GM03348 (cell line): ENCODE measurements at regions not wholly inside any gene's neighbourhood (a gene's known extent, or its start where the extent isn't known, plus 50 kb on each side); places are given as distances from the start of the nearest gene placed in this dataset.

ENCODE experiments used
- DNase-seq: peaks from one replicate; pipeline ENCODE4 v3.0.0; 2012; ENCODE audit warnings: low spot score

GRCh38 chr12:124458992-124459851, 108.2 kb downstream of the NCOR2 start:
- DNase-seq: no peak

GRCh38 chr12:124458220-124458991, 109.0 kb downstream of the NCOR2 start:
- no peak for DNase-seq

GRCh38 chr12:124457287-124458219, 109.9 kb downstream of the NCOR2 start:
- peak; percentile 85 for DNase-seq

- no peak for DNase-seq
Measured at GRCh38 chr12:124456652-124457152, 110.7 kb downstream of the NCOR2 start.

GRCh38 chr12:124456133-124456651, 111.2 kb downstream of the NCOR2 start:
- DNase-seq: no peak

- no peak for DNase-seq
Measured at GRCh38 chr12:124455336-124455735, 112.1 kb downstream of the NCOR2 start.

- no peak for DNase-seq
Measured at GRCh38 chr12:124454735-124455134, 112.7 kb downstream of the NCOR2 start.

- no peak for DNase-seq
Measured at GRCh38 chr12:124454352-124454725, 113.1 kb downstream of the NCOR2 start.

GRCh38 chr12:124453419-124454351, 113.7 kb downstream of the NCOR2 start:
- peak; percentile 85 for DNase-seq

GRCh38 chr12:124452576-124453331, 114.7 kb downstream of the NCOR2 start:
- DNase-seq: no peak

- no peak for DNase-seq
Measured at GRCh38 chr12:124451637-124452243, 115.7 kb downstream of the NCOR2 start.

GRCh38 chr12:124451016-124451415, 116.4 kb downstream of the NCOR2 start:
- no peak for DNase-seq

GRCh38 chr12:124450376-124450750, 117.0 kb downstream of the NCOR2 start:
- DNase-seq: no peak

- no peak for DNase-seq
Measured at GRCh38 chr12:124449623-124450375, 117.6 kb downstream of the NCOR2 start.

GRCh38 chr12:124448955-124449622, 118.3 kb downstream of the NCOR2 start:
- DNase-seq: no peak

- DNase-seq: no peak
Measured at GRCh38 chr12:124448241-124448954, 119.0 kb downstream of the NCOR2 start.

GRCh38 chr12:124446364-124446763, 121.0 kb downstream of the NCOR2 start:
- DNase-seq: no peak
